Activated CD8-positive, alpha-beta T cell treated with anti-CD3 and anti-CD28 coated beads for 36 hours (primary cell): ENCODE measurements at regions not wholly inside any gene's neighbourhood (a gene's known extent, or its start where the extent isn't known, plus 50 kb on each side); places are given as distances from the start of the nearest gene placed in this dataset.

Source experiments
- ATAC-seq: fragments of 200-7000 bp; cut with Tn5 transposase; one replicate; pipeline ENCODE4 v1.10.0; 2021; ENCODE audit warnings: mild to moderate bottlenecking, moderate library complexity
- CTCF ChIA-PET: fragments of 350-600 bp; sonication (Branson Sonifier 250); formaldehyde crosslinking; loops from one replicate; lab custom pipeline; 2021; ENCODE audit warnings: antibody characterized with exemption; lab: Charles Lee
- POLR2A ChIA-PET: fragments of 350-600 bp; sonication (Branson Sonifier 250); formaldehyde crosslinking; loops from one replicate; lab custom pipeline; 2021; ENCODE audit warnings: antibody characterized with exemption; lab: Charles Lee
- DNase-seq: peaks from one replicate; pipeline ENCODE4 v3.0.0-alpha.2; 2020
- H3K27ac Mint-ChIP-seq: one replicate; pipeline ENCODE4 v1.8.0; 2021; ENCODE audit warnings: mild to moderate bottlenecking, mixed read lengths
- H3K27me3 Mint-ChIP-seq: one replicate; pipeline ENCODE4 v1.8.0; 2021; ENCODE audit warnings: mixed read lengths
- H3K36me3 Mint-ChIP-seq: one replicate; pipeline ENCODE4 v1.8.0; 2021; ENCODE audit warnings: low read depth, mixed read lengths
- H3K4me1 Mint-ChIP-seq: one replicate; pipeline ENCODE4 v1.8.0; 2021; ENCODE audit warnings: low read depth, mixed read lengths
- H3K4me3 Mint-ChIP-seq: one replicate; pipeline ENCODE4 v1.8.0; 2021; ENCODE audit warnings: mild to moderate bottlenecking, moderate library complexity, mixed read lengths
- H3K9me3 Mint-ChIP-seq: one replicate; pipeline ENCODE4 v1.8.0; 2021; ENCODE audit warnings: mixed read lengths
- intact Hi-C: fragments of 100-400 bp; cut with micrococcal nuclease; formaldehyde crosslinking; loops from one replicate; pipeline ENCODE4 v1.10.0; 2022
- TF ChIP-seq, protein P1 (sequence below): fragments of 200-600 bp; IDR thresholded peaks from one replicate; pipeline ENCODE4 v1.8.0; 2022; ENCODE audit warnings: antibody characterized with exemption, mild to moderate bottlenecking

DNA sequence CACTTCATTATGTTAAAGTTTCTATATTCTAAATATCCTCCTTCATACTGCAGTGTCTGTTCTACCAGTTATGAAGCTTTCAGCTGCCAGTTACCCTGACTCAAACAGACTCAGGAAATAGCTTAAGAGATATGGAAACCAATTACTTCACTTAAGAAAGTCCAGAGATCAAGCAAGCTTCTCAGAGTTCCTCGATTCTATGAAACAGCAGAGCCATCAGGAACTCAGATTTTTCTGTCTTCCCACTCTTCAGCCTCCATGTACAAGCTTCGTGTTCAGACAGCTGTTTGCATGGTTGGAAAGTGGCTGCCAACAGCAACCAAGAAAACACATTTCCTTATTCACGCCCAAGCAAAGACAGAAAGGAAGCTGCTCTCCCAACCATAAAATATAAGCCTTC lies 216.1 kb downstream of the ACTL7B start:
- intact Hi-C loops, result no loop called here
- CTCF ChIA-PET, result interaction anchor here (1.2 kb wide), 1 partner anchor 1174 kb away, joined by 3 read pairs; no protein-coding TSS in a partner anchor
- DNase-seq, result no peak
- H3K27me3 Mint-ChIP-seq, result peaks cover 1% of the 10 kb centered on the region
- no peaks in the 10 kb centered on the region for H3K4me1 Mint-ChIP-seq
- TF ChIP-seq, protein P1, sequence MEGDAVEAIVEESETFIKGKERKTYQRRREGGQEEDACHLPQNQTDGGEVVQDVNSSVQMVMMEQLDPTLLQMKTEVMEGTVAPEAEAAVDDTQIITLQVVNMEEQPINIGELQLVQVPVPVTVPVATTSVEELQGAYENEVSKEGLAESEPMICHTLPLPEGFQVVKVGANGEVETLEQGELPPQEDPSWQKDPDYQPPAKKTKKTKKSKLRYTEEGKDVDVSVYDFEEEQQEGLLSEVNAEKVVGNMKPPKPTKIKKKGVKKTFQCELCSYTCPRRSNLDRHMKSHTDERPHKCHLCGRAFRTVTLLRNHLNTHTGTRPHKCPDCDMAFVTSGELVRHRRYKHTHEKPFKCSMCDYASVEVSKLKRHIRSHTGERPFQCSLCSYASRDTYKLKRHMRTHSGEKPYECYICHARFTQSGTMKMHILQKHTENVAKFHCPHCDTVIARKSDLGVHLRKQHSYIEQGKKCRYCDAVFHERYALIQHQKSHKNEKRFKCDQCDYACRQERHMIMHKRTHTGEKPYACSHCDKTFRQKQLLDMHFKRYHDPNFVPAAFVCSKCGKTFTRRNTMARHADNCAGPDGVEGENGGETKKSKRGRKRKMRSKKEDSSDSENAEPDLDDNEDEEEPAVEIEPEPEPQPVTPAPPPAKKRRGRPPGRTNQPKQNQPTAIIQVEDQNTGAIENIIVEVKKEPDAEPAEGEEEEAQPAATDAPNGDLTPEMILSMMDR, result no peak
- ATAC-seq, result no peak
- H3K27ac Mint-ChIP-seq, result no peak overlapping the region
- no peaks in the 10 kb centered on the region for H3K36me3 Mint-ChIP-seq
- H3K9me3 Mint-ChIP-seq, result no peaks in the 10 kb centered on the region
- no peak overlapping the region for H3K4me3 Mint-ChIP-seq
- POLR2A ChIA-PET, result no interaction called here

DNA sequence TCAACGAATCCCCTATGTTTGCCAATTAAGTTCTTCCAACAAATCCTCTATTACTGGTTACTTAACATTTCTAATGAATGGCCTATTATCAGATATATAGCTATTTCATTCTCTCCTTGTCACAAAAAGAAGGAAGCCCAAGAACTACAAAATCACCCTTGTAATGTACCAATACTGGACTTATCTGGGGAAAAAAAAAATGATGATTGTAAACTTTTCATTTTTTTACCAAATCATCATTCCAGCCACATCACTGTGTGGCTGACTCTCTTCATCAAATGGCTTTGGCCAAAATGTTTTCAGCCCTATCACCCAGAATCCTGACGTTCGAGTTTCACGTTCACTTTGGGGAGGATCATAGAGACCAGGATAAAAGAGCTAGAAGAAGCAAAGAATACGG lies 216.7 kb downstream of the ACTL7B start:
- TF ChIP-seq, protein P1, result no peak
- no peak for DNase-seq
- no peak overlapping the region for H3K27ac Mint-ChIP-seq
- ChIA-PET POLR2A (no interaction called here), CTCF (no interaction called here)
- H3K27me3 Mint-ChIP-seq, result peaks cover under 1% of the 10 kb centered on the region
- intact Hi-C loops, result no loop called here
- ATAC-seq, result no peak
- no peaks in the 10 kb centered on the region for H3K4me1 Mint-ChIP-seq
- no peaks in the 10 kb centered on the region for H3K36me3 Mint-ChIP-seq
- no peaks in the 10 kb centered on the region for H3K9me3 Mint-ChIP-seq
- H3K4me3 Mint-ChIP-seq, result no peak overlapping the region

DNA sequence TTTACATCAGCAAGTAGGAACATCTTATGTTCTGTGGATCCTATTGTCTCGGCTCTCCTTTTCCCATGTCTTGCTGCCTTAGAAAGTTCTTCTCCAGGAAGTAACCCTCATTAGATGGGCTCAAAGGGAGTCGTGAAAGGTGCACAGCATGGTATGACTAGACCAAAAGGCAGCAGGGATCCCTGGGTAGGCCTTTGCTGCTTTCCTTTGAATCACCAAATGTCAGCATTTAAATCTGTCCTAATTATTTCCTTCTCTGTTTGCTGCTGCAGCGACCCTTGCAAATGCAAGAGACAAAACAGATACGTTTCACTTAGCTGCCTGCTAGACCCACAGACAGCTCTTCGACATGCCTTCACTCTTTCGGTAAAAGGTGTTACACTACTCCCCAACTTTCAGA lies 218.4 kb downstream of the ACTL7B start:
- ATAC-seq (no peak), DNase-seq (no peak)
- Mint-ChIP-seq H3K27me3 (no peaks in the 10 kb centered on the region), H3K27ac (no peak overlapping the region), H3K4me1 (no peaks in the 10 kb centered on the region), H3K9me3 (no peaks in the 10 kb centered on the region), H3K36me3 (no peaks in the 10 kb centered on the region), H3K4me3 (no peak overlapping the region)
- CTCF ChIA-PET, result no interaction called here
- intact Hi-C loops, result no loop called here
- TF ChIP-seq, protein P1, result no peak
- POLR2A ChIA-PET, result no interaction called here

- no peaks in the 10 kb centered on the region for H3K36me3 Mint-ChIP-seq
- CTCF ChIA-PET, result no interaction called here
- no peaks in the 10 kb centered on the region for H3K4me1 Mint-ChIP-seq
- H3K27ac Mint-ChIP-seq, result no peak overlapping the region
- intact Hi-C loops, result no loop called here
- no peak overlapping the region for H3K4me3 Mint-ChIP-seq
- H3K9me3 Mint-ChIP-seq, result no peaks in the 10 kb centered on the region
- DNase-seq (no peak), ATAC-seq (no peak)
- no peaks in the 10 kb centered on the region for H3K27me3 Mint-ChIP-seq
- TF ChIP-seq, protein P1, result no peak
- POLR2A ChIA-PET, result no interaction called here
Measured at GRCh38 chr9:108636013-108636412, 219.8 kb downstream of the ACTL7B start.

DNA sequence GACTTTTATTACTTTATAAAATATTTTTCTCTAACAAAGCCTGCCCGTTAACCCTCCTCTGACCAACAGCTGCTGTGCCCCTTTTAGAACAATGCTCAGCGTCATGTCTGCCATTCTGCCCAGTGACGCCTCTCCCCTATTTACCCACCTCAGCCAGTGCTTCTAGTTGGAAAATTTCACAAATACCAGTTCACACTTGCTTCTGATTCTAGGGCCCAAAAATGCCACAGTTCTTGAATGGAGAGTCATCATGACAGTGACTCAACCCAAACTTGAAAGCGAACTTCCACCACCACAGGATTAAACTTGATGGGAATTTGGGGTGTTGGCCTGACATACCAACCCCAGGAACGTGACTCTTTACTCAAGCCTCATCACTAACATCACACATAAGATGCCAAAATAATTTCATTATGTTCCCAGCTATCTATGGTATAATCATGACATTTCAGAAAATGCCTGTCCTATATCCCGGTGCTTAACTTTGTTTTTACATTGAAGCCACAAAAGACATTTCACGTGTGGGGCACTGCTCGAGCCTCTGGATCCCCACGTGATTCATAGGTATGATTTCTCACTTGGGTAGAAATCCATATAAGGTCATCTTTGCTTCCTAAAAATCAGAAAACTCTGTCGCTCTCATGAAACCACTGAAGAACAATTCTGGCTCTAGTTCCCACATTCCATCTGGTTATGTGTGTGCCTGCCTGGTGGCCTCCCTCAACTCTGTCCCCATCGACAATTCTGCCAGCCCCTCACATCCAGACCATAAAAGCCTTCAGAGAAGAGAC lies 220.9 kb downstream of the ACTL7B start:
- H3K4me3 Mint-ChIP-seq, result no peak overlapping the region
- ATAC-seq (no peak), DNase-seq (no peak)
- H3K4me1 Mint-ChIP-seq, result no peaks in the 10 kb centered on the region
- ChIA-PET CTCF (no interaction called here), POLR2A (no interaction called here)
- no peaks in the 10 kb centered on the region for H3K36me3 Mint-ChIP-seq
- TF ChIP-seq, protein P1, result no peak
- intact Hi-C loops, result no loop called here
- no peak overlapping the region for H3K27ac Mint-ChIP-seq
- H3K27me3 Mint-ChIP-seq, result no peaks in the 10 kb centered on the region
- no peaks in the 10 kb centered on the region for H3K9me3 Mint-ChIP-seq
